ENCODE measurements at regions not wholly inside any gene's neighbourhood (a gene's known extent, or its start where the extent isn't known, plus 50 kb on each side); places are given as distances from the start of the nearest gene placed in this dataset.

DNA sequence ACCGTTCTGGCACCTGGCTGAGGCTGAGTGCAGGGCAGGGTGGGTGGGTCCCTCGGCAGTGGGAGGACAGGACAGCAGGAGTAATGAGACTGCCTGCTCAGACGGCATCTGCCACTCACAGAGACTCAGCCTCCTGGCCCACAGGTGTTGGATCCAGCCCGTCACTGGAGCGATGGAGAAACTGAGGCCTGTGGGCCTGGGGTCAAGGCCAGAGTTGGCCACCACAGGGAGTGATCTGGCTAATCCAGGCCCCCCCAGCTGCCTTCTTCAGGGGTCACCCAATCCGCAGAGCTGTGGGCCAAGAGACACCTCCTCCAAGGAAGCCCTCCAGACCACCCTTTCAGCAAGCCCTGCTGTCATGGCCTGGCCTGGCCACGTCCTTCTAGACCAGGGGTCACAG lies 103.7 kb upstream of the VSTM2B start:
- Mint-ChIP-seq H3K27ac (ENCODE audit: unreplicated experiment) (no peak overlapping the region), H3K4me1 (no peaks in the 10 kb centered on the region), H3K9me3 (no peaks in the 10 kb centered on the region), H3K27me3 (ENCODE audit: low read depth) (peaks cover 10% of the 10 kb centered on the region), H3K4me3 (no peak overlapping the region), H3K36me3 (ENCODE audit: low read depth) (no peaks in the 10 kb centered on the region)
- DNase-seq (ENCODE audit: low read depth, low spot score) = no peak
- TF ChIP-seq, protein P1, sequence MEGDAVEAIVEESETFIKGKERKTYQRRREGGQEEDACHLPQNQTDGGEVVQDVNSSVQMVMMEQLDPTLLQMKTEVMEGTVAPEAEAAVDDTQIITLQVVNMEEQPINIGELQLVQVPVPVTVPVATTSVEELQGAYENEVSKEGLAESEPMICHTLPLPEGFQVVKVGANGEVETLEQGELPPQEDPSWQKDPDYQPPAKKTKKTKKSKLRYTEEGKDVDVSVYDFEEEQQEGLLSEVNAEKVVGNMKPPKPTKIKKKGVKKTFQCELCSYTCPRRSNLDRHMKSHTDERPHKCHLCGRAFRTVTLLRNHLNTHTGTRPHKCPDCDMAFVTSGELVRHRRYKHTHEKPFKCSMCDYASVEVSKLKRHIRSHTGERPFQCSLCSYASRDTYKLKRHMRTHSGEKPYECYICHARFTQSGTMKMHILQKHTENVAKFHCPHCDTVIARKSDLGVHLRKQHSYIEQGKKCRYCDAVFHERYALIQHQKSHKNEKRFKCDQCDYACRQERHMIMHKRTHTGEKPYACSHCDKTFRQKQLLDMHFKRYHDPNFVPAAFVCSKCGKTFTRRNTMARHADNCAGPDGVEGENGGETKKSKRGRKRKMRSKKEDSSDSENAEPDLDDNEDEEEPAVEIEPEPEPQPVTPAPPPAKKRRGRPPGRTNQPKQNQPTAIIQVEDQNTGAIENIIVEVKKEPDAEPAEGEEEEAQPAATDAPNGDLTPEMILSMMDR (conservative IDR thresholded peaks at IDR 0.05) = no peak

DNA sequence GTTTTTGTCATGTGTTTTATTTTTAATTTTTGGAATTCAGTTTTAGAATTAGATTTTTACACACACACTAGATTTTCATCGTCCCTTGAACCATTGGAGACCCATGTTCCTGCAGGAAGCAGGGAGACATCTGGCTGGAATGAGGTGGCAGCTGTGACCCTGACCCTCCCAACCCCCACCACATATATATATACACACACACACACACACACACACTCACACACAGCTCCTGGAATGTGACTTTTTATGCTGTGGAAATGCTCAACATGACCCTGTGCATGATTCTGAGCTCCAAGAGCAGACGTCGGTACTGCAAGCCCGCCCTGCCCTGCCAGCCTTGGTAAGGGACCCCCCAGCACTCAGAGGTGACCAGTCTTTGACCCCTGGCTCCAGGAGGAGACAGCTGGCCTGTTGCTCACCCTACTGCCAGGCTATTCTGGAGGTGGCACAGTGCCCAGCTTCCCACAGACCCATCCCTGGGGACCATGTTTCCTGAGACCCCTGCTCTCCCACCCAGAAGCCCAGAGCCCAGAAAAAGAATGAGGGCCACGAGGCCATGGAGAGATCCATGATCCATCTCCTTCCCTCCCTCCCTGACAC lies 103.2 kb upstream of the VSTM2B start:
- H3K4me1 Mint-ChIP-seq = no peaks in the 10 kb centered on the region
- no peak overlapping the region for H3K4me3 Mint-ChIP-seq
- no peak for DNase-seq (ENCODE audit: low read depth, low spot score)
- H3K36me3 Mint-ChIP-seq (ENCODE audit: low read depth) = no peaks in the 10 kb centered on the region
- no peaks in the 10 kb centered on the region for H3K9me3 Mint-ChIP-seq
- H3K27me3 Mint-ChIP-seq (ENCODE audit: low read depth) = peaks cover 10% of the 10 kb centered on the region
- TF ChIP-seq, protein P1 (conservative IDR thresholded peaks at IDR 0.05) = no peak
- H3K27ac Mint-ChIP-seq (ENCODE audit: unreplicated experiment) = no peak overlapping the region

DNA sequence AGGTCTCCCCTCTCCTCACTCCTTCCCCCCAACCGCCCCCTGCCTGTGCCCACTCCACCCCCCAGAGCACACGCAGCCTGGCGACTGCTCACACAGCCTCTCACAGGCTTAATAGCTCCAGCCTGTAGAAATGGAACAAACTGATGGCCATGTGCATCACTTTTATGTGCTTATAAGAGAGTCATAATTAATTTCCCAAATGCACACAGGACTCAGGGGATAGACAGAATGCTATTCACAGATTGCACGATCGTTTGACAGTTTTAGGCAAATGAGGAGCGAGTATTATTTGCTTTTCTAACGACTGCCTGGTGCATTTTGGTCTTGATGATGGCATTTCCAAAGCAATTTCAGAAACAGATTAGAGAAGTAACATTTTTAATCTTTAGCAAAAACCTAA lies 97.7 kb upstream of the VSTM2B start:
- Mint-ChIP-seq H3K4me3 (no peak overlapping the region), H3K27ac (ENCODE audit: unreplicated experiment) (no peak overlapping the region), H3K27me3 (ENCODE audit: low read depth) (peaks cover 22% of the 10 kb centered on the region), H3K36me3 (ENCODE audit: low read depth) (no peaks in the 10 kb centered on the region), H3K4me1 (no peaks in the 10 kb centered on the region), H3K9me3 (no peaks in the 10 kb centered on the region)
- TF ChIP-seq, protein P1 (conservative IDR thresholded peaks at IDR 0.05) = no peak
- no peak for DNase-seq (ENCODE audit: low read depth, low spot score)

DNA sequence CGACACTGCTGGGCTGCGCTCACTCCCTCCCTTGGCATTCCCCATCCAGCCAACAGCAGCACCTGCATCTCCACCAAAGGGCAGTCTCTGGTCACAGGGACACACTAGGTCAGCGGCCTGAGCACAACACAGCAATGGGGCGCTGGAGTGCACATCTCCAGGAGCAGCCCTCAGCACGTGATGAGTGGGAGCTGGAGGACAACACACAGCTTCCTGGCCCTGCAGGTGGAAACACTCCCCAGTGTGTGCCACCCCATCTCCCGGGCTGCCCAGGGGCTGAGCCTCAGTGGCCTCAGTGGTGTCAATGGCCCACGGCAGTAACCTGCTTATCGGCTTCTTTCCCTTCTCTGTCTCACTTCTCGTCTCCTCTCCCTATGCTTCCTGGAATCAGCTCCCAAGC lies 96.8 kb upstream of the VSTM2B start:
- Mint-ChIP-seq H3K4me1 (no peaks in the 10 kb centered on the region), H3K36me3 (ENCODE audit: low read depth) (no peaks in the 10 kb centered on the region), H3K4me3 (no peak overlapping the region), H3K27ac (ENCODE audit: unreplicated experiment) (no peak overlapping the region), H3K9me3 (no peaks in the 10 kb centered on the region), H3K27me3 (ENCODE audit: low read depth) (peaks cover 22% of the 10 kb centered on the region)
- TF ChIP-seq, protein P1 (conservative IDR thresholded peaks at IDR 0.05) = no peak
- DNase-seq (ENCODE audit: low read depth, low spot score) = no peak

DNA sequence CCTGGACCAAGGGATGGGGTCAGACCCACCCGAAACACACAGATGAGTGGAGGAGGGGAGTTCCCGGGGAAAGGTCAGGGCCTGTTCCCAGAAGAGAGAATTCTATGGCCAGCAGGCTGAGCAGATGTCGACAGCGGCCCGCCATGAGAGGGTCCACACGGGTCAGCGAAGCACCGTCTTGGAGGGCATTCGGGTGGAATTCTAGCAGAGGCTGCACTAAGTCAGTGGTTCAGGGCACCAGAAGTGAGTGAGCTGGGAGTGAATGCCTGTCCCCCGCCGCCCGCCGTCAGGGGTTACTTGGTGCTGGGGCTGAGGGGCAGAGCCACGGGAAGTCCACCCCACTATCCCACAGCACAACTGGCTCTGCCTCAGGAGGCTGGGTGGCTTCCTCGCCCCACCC lies 96.2 kb upstream of the VSTM2B start:
- TF ChIP-seq, protein P1 (conservative IDR thresholded peaks at IDR 0.05) = no peak
- no peaks in the 10 kb centered on the region for H3K9me3 Mint-ChIP-seq

More for the DNA sequence above, 96.2 kb upstream of the VSTM2B start:
- Mint-ChIP-seq H3K27me3 (ENCODE audit: low read depth) (peaks cover 22% of the 10 kb centered on the region), H3K4me3 (no peak overlapping the region), H3K27ac (ENCODE audit: unreplicated experiment) (no peak overlapping the region), H3K4me1 (no peaks in the 10 kb centered on the region), H3K36me3 (ENCODE audit: low read depth) (no peaks in the 10 kb centered on the region)
- DNase-seq (ENCODE audit: low read depth, low spot score) = no peak
